GM12892 (cell line): ENCODE measurements at regions not wholly inside any gene's neighbourhood (a gene's known extent, or its start where the extent isn't known, plus 50 kb on each side); places are given as distances from the start of the nearest gene placed in this dataset.
"Not testable (repeated sequence)": the region's sequence is repeated elsewhere in the genome, so short reads cannot be mapped to it uniquely, and the experiment has no call there.

Experiments used
- DNase-seq: peaks from one replicate; pipeline ENCODE4 v3.0.0; 2011; ENCODE audit not compliant: insufficient read length
- FAIRE-seq: peaks from 2 replicates; lab custom pipeline; 2011; peaks lifted over from hg19 to GRCh38; lab: Jason Lieb, UNC
- POLR2A ChIP-seq: IDR thresholded peaks from 2 replicates; pipeline ENCODE4 v1.6.1; 2011; ENCODE audit warnings: low read depth, low read length, control low read depth
- POLR2AphosphoS5 ChIP-seq: IDR thresholded peaks from 2 replicates; pipeline ENCODE4 v1.6.1; 2011; ENCODE audit warnings: low read depth, low read length, control low read depth
- TAF1 ChIP-seq: IDR thresholded peaks from 2 replicates; pipeline ENCODE4 v1.6.1; 2011; ENCODE audit warnings: low read depth, mild to moderate bottlenecking, control low read depth, low read length, borderline replicate concordance

GRCh38 chr14:29390081-29390832 is 537.4 kb downstream of the PRKD1 start:
- TF ChIP-seq TAF1 (no peak), POLR2AphosphoS5 (no peak), POLR2A (no peak)
- DNase-seq (no peak), FAIRE-seq (no peak)

GRCh38 chr14:29391231-29391630 is 536.4 kb downstream of the PRKD1 start:
- TF ChIP-seq TAF1 (no peak), POLR2AphosphoS5 (no peak), POLR2A (no peak)
- FAIRE-seq = no peak
- no peak for DNase-seq

- FAIRE-seq (no peak), DNase-seq (no peak)
- TF ChIP-seq TAF1 (no peak), POLR2AphosphoS5 (no peak), POLR2A (no peak)
Observed at GRCh38 chr14:29391801-29392200, 535.8 kb downstream of the PRKD1 start.

- DNase-seq = no peak
- TF ChIP-seq TAF1 (no peak), POLR2A (no peak), POLR2AphosphoS5 (no peak)
- FAIRE-seq = no peak
Observed at GRCh38 chr14:29392287-29392686, 535.4 kb downstream of the PRKD1 start.

GRCh38 chr14:29403091-29403490 is 524.6 kb downstream of the PRKD1 start:
- no peak for DNase-seq
- no peak for FAIRE-seq
- TF ChIP-seq TAF1 (no peak), POLR2AphosphoS5 (no peak), POLR2A (no peak)

- FAIRE-seq = no peak
Observed at GRCh38 chr14:29410581-29410980, 517.1 kb downstream of the PRKD1 start.

GRCh38 chr14:29414931-29415330 is 512.7 kb downstream of the PRKD1 start:
- not testable (repeated sequence) for FAIRE-seq, DNase-seq

More at GRCh38 chr14:29410581-29410980, 517.1 kb downstream of the PRKD1 start:
- TF ChIP-seq POLR2A = no peak
- TF ChIP-seq TAF1 = no peak
- TF ChIP-seq POLR2AphosphoS5 = no peak
- no peak for DNase-seq

- DNase-seq (no peak), FAIRE-seq (no peak)
- TF ChIP-seq POLR2AphosphoS5 = no peak
- TF ChIP-seq POLR2A = no peak
- TF ChIP-seq TAF1 = no peak
Observed at GRCh38 chr14:29419736-29420135, 507.9 kb downstream of the PRKD1 start.

GRCh38 chr14:29421156-29421728 is 506.4 kb downstream of the PRKD1 start:
- TF ChIP-seq POLR2A (no peak), POLR2AphosphoS5 (no peak), TAF1 (no peak)
- FAIRE-seq (no peak), DNase-seq (no peak)

GRCh38 chr14:29425705-29426482 is 501.8 kb downstream of the PRKD1 start:
- TF ChIP-seq POLR2A = no peak
- TF ChIP-seq POLR2AphosphoS5 = no peak
- TF ChIP-seq TAF1 = no peak
- DNase-seq (no peak), FAIRE-seq (no peak)

GRCh38 chr14:29442696-29443095 is 485.0 kb downstream of the PRKD1 start:
- no peak for DNase-seq
- FAIRE-seq = peak; percentile 27
- TF ChIP-seq POLR2AphosphoS5 (no peak), POLR2A (no peak), TAF1 (no peak)

- TF ChIP-seq TAF1 (no peak), POLR2A (no peak), POLR2AphosphoS5 (no peak)
- DNase-seq (no peak), FAIRE-seq (no peak)
Observed at GRCh38 chr14:29444216-29444615, 483.4 kb downstream of the PRKD1 start.

- DNase-seq (no peak), FAIRE-seq (no peak)
- TF ChIP-seq POLR2AphosphoS5 (no peak), TAF1 (no peak), POLR2A (no peak)
Observed at GRCh38 chr14:29444805-29445204, 482.8 kb downstream of the PRKD1 start.
